ENCODE measurements at regions not wholly inside any gene's neighbourhood (a gene's known extent, or its start where the extent isn't known, plus 50 kb on each side); places are given as distances from the start of the nearest gene placed in this dataset.

DNA sequence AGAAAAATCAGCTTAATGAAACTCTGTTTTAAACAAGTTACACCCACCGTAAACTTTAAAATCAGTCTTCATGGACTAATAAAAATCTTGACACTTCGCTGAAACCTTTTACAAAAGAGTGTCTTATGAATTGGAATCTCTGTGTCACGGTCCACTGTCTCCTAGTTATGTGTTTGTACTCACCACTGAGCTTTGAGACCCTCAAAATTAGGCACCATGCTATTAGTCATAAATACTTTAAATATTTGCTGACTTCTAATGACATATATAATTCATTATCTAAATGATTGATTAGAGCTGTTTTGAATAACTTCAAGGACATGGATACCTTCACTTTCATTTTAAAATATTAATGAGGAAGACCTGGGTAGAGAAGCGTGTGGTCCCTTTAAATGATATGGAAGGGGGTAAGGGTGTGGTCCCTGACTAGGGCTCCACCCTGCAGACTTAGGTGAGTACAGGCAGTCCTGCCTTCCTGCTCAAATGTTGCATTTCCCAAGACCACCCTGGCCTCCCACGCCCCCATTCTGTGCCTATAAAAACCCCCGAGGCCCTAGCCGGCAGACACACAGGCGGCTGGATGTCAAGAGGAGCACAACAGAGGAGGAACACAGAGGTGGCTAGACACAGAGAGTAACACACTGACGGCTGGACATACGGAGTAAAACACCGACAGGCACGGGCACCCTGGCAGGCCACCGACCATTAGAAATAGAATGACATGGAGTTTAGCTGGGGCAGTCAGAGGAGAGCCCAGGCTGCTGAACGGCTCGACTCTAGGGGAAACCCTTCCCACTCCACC is 179.0 kb upstream of the CDH9 start:
- TF ChIP-seq, protein P1, sequence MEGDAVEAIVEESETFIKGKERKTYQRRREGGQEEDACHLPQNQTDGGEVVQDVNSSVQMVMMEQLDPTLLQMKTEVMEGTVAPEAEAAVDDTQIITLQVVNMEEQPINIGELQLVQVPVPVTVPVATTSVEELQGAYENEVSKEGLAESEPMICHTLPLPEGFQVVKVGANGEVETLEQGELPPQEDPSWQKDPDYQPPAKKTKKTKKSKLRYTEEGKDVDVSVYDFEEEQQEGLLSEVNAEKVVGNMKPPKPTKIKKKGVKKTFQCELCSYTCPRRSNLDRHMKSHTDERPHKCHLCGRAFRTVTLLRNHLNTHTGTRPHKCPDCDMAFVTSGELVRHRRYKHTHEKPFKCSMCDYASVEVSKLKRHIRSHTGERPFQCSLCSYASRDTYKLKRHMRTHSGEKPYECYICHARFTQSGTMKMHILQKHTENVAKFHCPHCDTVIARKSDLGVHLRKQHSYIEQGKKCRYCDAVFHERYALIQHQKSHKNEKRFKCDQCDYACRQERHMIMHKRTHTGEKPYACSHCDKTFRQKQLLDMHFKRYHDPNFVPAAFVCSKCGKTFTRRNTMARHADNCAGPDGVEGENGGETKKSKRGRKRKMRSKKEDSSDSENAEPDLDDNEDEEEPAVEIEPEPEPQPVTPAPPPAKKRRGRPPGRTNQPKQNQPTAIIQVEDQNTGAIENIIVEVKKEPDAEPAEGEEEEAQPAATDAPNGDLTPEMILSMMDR (conservative IDR thresholded peaks at IDR 0.05 in 1 of 2, IDR thresholded peaks at IDR 0.05 in 1 of 2; ENCODE audit: low read depth in 1 of 2, low read length in 2 of 2), result no peak
- no peak for TF ChIP-seq EZH2 (IDR thresholded peaks at IDR 0.05; ENCODE audit: low read length, missing control alignments)

Data from fibroblast of lung (primary cell).